ENCODE measurements at regions not wholly inside any gene's neighbourhood (a gene's known extent, or its start where the extent isn't known, plus 50 kb on each side); places are given as distances from the start of the nearest gene placed in this dataset.

- H3K9ac ChIP-seq, result no peak overlapping the region
- no peak overlapping the region for H2AFZ ChIP-seq (ENCODE audit: low read depth)
- no peaks in the 10 kb centered on the region for H3F3A ChIP-seq (replicated peaks; ENCODE audit: insufficient read depth)
- H3K27ac ChIP-seq (ENCODE audit: low read depth in 2 of 2, low read length in 1 of 2), result no peak overlapping the region
- no peaks in the 10 kb centered on the region for H3K27me3 ChIP-seq (ENCODE audit: insufficient read depth)
- H3K4me1 ChIP-seq (ENCODE audit: control insufficient read depth in 1 of 2, insufficient read depth in 2 of 2, low read depth in 1 of 2, low read length in 1 of 2), result no peaks in the 10 kb centered on the region
- H3K9me2 ChIP-seq, result no peaks in the 10 kb centered on the region; the same call in 1 of the 2 replicates
- H3K79me2 ChIP-seq (ENCODE audit: insufficient read depth), result no peaks in the 10 kb centered on the region
- POLR2A ChIA-PET, result no interaction called here
- H4K20me1 ChIP-seq (ENCODE audit: insufficient read depth), result no peaks in the 10 kb centered on the region
- TF ChIP-seq NFIC (IDR thresholded peaks at IDR 0.05; ENCODE audit: borderline replicate concordance) (no peak), REST (IDR thresholded peaks at IDR 0.05; ENCODE audit: low read depth, low read length) (no peak), JUND (IDR thresholded peaks at IDR 0.05) (no peak), RCOR1 (IDR thresholded peaks at IDR 0.05; ENCODE audit: low read length) (no peak), YY1 (IDR thresholded peaks at IDR 0.05; ENCODE audit: low read depth) (no peak), EP300 (IDR thresholded peaks at IDR 0.05; ENCODE audit: borderline replicate concordance in 1 of 2, low read depth in 1 of 2, low read length in 1 of 2) (no peak), SIN3A (IDR thresholded peaks at IDR 0.05; ENCODE audit: borderline replicate concordance, low read depth, low read length) (no peak), GABPA (IDR thresholded peaks at IDR 0.05; ENCODE audit: low read depth) (no peak), RAD21 (IDR thresholded peaks at IDR 0.05; ENCODE audit: low read length) (no peak), NRF1 (IDR thresholded peaks at IDR 0.05; ENCODE audit: low read depth, low read length) (no peak)
- TF ChIP-seq, protein P1, sequence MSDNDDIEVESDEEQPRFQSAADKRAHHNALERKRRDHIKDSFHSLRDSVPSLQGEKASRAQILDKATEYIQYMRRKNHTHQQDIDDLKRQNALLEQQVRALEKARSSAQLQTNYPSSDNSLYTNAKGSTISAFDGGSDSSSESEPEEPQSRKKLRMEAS (IDR thresholded peaks at IDR 0.05; ENCODE audit: low read depth), result no peak
- H3K4me3 ChIP-seq (ENCODE audit: low read depth in 2 of 2, low read length in 1 of 2), result no peak overlapping the region
- CTCF ChIA-PET, result no interaction called here
- no peaks in the 10 kb centered on the region for H3K9me3 ChIP-seq
- H3K4me2 ChIP-seq, result no peak overlapping the region
- DNase-seq, result no peak
- no peaks in the 10 kb centered on the region for H3K36me3 ChIP-seq (replicated peaks in 1 of 2; ENCODE audit: control insufficient read depth in 1 of 2, insufficient read depth in 2 of 2, low read length in 1 of 2)
- WGBS (ENCODE audit: low lambda C conversion rate), result 30% methylated on average over 1 of the region's 1 CpG
These were observed 215.6 kb downstream of the GPR37 start for GRCh38 chr7:124550036-124550435.

- no peak overlapping the region for H2AFZ ChIP-seq (ENCODE audit: low read depth)
- CTCF ChIA-PET, result interaction anchor here (0.6 to 1.6 kb wide), 3 partner anchors 9 to 387 kb away, joined by 3 to 5 read pairs (median 4); no protein-coding TSS in a partner anchor
- H4K20me1 ChIP-seq (ENCODE audit: insufficient read depth), result no peaks in the 10 kb centered on the region; the same call in 1 of the 2 replicates
- no peak overlapping the region for H3K9ac ChIP-seq
- H3F3A ChIP-seq (replicated peaks; ENCODE audit: insufficient read depth), result no peaks in the 10 kb centered on the region
- no peak overlapping the region for H3K27ac ChIP-seq (ENCODE audit: low read depth in 2 of 2, low read length in 1 of 2)
- no peaks in the 10 kb centered on the region for H3K4me1 ChIP-seq (ENCODE audit: control insufficient read depth in 1 of 2, insufficient read depth in 2 of 2, low read depth in 1 of 2, low read length in 1 of 2)
- 42% methylated on average over 1 of the region's 1 CpG for WGBS (ENCODE audit: low lambda C conversion rate)
- no peak overlapping the region for H3K4me3 ChIP-seq (ENCODE audit: low read depth in 2 of 2, low read length in 1 of 2)
- DNase-seq, result no peak
- POLR2A ChIA-PET, result no interaction called here
- H3K9me2 ChIP-seq, result no peaks in the 10 kb centered on the region
- TF ChIP-seq CHD2 (IDR thresholded peaks at IDR 0.05; ENCODE audit: low read length, partially characterized antibody) (no peak), IRF3 (IDR thresholded peaks at IDR 0.05; ENCODE audit: low read depth, low read length) (no peak), RFX5 (IDR thresholded peaks at IDR 0.05; ENCODE audit: low read length) (no peak), EZH2phosphoT487 (IDR thresholded peaks at IDR 0.05; ENCODE audit: borderline replicate concordance, low read depth) (no peak), MXI1 (IDR thresholded peaks at IDR 0.05; ENCODE audit: low read depth, low read length) (no peak), TEAD4 (IDR thresholded peaks at IDR 0.05; ENCODE audit: borderline replicate concordance, insufficient read depth) (no peak), JUND (IDR thresholded peaks at IDR 0.05) (no peak), CTCF (IDR thresholded peaks at IDR 0.05) (no peak), USF1 (IDR thresholded peaks at IDR 0.05; ENCODE audit: borderline replicate concordance, low read depth) (no peak), TCF12 (IDR thresholded peaks at IDR 0.05) (no peak), NFIC (IDR thresholded peaks at IDR 0.05; ENCODE audit: borderline replicate concordance) (no peak)
- TF ChIP-seq, protein P1 (IDR thresholded peaks at IDR 0.05; ENCODE audit: low read depth), result no peak
- H3K4me2 ChIP-seq, result no peak overlapping the region
- H3K9me3 ChIP-seq, result no peaks in the 10 kb centered on the region
- no peaks in the 10 kb centered on the region for H3K36me3 ChIP-seq (replicated peaks in 1 of 2; ENCODE audit: control insufficient read depth in 1 of 2, insufficient read depth in 2 of 2, low read length in 1 of 2)
- H3K79me2 ChIP-seq (ENCODE audit: insufficient read depth), result no peaks in the 10 kb centered on the region
- H3K27me3 ChIP-seq (ENCODE audit: insufficient read depth), result no peaks in the 10 kb centered on the region
These were observed 223.1 kb downstream of the GPR37 start for GRCh38 chr7:124542476-124542875.

Measured in SK-N-SH (cell line).